Fibroblast of the aortic adventitia (primary cell): ENCODE measurements at regions not wholly inside any gene's neighbourhood (a gene's known extent, or its start where the extent isn't known, plus 50 kb on each side); places are given as distances from the start of the nearest gene placed in this dataset.

ENCODE experiments used
- DNase-seq: peaks from one replicate; pipeline ENCODE4 v3.0.0-alpha.2; 2010; ENCODE audit warnings: low read depth
- H3K4me3 ChIP-seq: 2 replicates; pipeline ENCODE4 v1.5.1; 2011; ENCODE audit warnings: low read depth, mild to moderate bottlenecking, control low read depth, low read length, moderate library complexity
- TF ChIP-seq, protein P1 (sequence below): IDR thresholded peaks from 2 replicates; pipeline ENCODE4 v1.5.1; 2011; ENCODE audit warnings: mild to moderate bottlenecking, low read length, control low read depth, inconsistent platforms; ENCODE audit not compliant: insufficient read depth

DNA sequence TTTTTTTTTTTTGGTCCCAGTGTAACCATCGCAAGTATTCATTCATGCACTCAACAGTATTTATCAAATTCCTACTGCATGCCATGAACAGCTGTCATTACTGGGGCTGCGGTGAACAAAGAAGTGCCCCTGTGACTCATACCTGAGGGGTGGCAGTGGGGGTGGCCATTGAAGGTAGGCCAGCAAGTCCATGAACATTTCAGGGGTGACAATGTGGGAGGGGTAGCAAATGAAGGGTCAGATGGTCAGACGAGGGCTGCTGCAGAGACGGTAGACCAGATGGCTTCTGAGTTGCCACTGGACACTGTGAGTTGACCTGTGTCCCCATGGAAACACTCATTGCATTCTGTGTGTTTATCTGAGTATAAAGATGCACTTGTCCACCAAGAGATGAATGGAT is 92.5 kb upstream of the PITRM1 start:
- no peak overlapping the region for H3K4me3 ChIP-seq
- TF ChIP-seq, protein P1, sequence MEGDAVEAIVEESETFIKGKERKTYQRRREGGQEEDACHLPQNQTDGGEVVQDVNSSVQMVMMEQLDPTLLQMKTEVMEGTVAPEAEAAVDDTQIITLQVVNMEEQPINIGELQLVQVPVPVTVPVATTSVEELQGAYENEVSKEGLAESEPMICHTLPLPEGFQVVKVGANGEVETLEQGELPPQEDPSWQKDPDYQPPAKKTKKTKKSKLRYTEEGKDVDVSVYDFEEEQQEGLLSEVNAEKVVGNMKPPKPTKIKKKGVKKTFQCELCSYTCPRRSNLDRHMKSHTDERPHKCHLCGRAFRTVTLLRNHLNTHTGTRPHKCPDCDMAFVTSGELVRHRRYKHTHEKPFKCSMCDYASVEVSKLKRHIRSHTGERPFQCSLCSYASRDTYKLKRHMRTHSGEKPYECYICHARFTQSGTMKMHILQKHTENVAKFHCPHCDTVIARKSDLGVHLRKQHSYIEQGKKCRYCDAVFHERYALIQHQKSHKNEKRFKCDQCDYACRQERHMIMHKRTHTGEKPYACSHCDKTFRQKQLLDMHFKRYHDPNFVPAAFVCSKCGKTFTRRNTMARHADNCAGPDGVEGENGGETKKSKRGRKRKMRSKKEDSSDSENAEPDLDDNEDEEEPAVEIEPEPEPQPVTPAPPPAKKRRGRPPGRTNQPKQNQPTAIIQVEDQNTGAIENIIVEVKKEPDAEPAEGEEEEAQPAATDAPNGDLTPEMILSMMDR: no peak
- DNase-seq: no peak

DNA sequence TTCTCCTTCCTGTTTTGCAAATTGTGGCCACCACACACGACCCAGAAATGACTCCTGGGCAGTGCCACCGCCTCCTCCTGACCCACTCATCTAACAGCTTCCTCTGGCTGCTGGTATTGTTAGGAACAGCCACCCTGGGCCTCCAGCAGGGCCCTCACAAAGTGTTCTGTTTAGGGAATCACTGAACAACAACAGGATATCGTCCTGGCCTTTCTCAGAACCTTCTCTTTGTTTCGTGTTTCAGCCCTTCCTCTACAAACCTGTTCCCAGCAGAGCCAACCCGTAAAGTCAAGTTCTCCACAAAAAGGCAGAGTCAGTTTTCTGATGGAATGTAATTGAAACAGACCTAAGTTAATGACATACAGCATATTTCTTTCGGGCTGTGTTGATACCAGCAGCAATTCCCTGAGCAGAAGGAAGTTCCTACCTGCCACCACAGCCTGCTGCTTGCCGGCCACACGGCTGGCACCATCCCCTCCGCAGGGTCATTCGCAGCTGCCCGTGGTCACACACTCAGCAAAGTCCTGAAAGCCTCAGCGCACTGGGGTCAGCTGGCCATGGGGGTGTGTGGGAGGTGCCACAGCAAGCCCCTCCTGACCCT is 91.7 kb upstream of the PITRM1 start:
- TF ChIP-seq, protein P1: no peak
- H3K4me3 ChIP-seq: no peak overlapping the region
- no peak for DNase-seq

DNA sequence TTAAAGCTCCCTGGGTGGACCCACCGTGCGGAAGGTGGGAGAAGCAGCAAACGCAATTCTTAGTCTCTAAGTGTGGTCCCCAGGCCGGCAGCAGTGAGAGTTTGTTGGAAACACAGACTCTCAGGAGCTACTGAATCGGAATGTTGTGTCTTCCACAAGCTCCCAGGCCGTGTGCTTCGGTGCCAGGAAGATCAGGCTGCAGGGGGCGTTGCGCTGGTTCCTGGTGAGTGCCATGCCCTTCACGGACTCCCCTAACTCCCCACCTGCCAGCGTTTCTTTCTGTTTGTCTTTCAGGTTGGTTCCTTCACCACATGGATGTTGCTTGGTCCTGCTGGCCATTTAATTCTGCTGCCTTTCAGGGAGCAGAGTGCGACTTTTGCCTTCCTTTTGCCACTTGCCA is 91.2 kb upstream of the PITRM1 start:
- H3K4me3 ChIP-seq: no peak overlapping the region
- TF ChIP-seq, protein P1: no peak
- no peak for DNase-seq

DNA sequence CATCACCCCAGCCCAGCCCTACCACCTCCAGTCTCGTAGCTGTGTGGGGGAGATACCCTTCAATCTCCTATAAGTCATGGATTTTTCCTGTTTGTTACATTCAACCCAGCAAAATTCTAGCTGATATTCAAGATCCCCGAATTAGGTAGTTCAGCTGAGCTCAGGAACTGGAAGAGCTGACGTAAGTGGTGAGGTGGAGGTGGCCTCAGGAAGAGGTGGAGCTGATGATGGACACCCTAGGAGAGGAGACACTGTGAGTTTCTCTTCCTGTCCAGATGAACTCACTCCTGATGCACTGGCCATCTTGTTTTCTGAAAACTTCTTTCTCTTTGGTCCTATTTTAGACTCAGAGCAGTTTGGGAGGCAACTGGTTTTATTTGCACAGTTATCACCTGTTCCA is 90.5 kb upstream of the PITRM1 start:
- no peak overlapping the region for H3K4me3 ChIP-seq
- TF ChIP-seq, protein P1: no peak
- no peak for DNase-seq

DNA sequence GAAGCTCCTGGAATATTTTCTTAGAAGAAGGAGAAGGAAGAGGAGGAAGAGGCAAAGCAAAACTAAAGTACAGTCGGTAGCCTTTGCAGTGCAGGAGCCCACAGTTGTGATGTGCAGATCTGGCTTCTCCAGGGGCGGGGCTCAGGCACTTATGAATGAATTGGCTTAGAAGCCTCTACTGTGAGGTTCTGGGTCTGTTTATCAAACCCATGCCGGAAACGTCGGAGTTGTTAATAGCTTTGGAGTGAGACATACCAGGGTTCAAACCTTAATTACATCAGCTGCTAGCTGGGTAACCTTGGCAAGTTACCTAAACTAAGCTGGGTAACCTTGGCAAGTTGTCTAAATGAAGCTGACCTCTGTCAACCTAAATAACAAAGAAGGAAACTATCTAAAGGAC is 89.3 kb upstream of the PITRM1 start:
- TF ChIP-seq, protein P1: no peak
- DNase-seq: no peak
- H3K4me3 ChIP-seq: no peak overlapping the region

DNA sequence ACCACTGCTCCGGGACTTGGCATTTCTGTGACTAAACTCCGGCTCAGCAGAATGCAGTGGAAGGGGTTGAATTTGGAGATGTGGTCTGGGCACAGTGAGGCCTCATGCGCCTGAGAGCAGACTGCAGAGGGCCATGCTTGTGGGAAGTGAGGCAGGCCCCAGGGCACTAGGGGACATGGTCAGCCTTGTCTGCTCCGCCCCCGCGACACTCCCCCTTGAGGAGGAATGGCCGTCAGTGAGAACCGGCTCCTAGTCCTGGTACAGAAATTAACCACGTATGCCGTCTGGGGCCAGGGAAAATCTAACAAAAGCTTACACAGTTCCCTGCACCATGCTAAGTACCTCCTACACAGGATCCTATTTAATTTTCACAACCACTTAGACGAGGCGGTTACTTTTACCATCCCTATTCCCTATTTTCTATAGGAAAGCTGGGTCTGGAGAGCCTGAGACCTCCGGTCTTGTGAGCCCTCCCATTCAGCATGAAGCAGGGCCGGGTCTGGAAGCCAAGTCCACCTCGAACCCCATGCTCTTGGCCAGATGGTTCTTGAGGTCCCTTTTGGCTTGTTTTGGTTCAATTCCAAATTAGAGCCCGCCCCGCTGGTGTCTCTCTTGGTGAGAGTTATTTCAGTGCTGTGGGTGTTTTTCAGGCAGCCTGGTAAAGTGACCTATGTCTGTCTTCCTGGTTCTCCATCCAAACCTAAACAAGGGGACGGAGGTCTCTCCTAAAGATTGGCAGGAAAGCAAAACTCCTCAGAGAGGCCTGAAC is 87.7 kb upstream of the PITRM1 start:
- TF ChIP-seq, protein P1: no peak
- no peak for DNase-seq
- no peak overlapping the region for H3K4me3 ChIP-seq
